Calu3 (cell line): ENCODE measurements at regions not wholly inside any gene's neighbourhood (a gene's known extent, or its start where the extent isn't known, plus 50 kb on each side); places are given as distances from the start of the nearest gene placed in this dataset.

Source experiments
- BruUV-seq: library from RNA; stranded (reverse); fragments of 400-500 nt; replicated peaks from 2 replicates; lab custom pipeline; 2021; lab: Mats Ljungman, UMichigan
- CTCF ChIA-PET: fragments of 300-600 bp; sonication (Branson Sonifier 250); formaldehyde crosslinking; loops from one replicate; lab custom pipeline; 2022; ENCODE audit warnings: antibody characterized with exemption; lab: Charles Lee
- DNase-seq: peaks from one replicate; pipeline ENCODE4 v3.0.0; 2022
- H3K27ac Mint-ChIP-seq: one replicate; pipeline ENCODE4 v1.8.0; 2022; ENCODE audit warnings: mixed read lengths; ENCODE audit not compliant: unreplicated experiment
- H3K27me3 Mint-ChIP-seq: one replicate; pipeline ENCODE4 v1.8.0; 2022; ENCODE audit warnings: mixed read lengths; ENCODE audit not compliant: unreplicated experiment
- H3K36me3 Mint-ChIP-seq: one replicate; pipeline ENCODE4 v1.8.0; 2022; ENCODE audit warnings: mild to moderate bottlenecking, moderate library complexity, mixed read lengths; ENCODE audit not compliant: insufficient read depth, unreplicated experiment
- H3K4me1 Mint-ChIP-seq: one replicate; pipeline ENCODE4 v1.8.0; 2022; ENCODE audit warnings: mild to moderate bottlenecking, low read depth, mixed read lengths; ENCODE audit not compliant: unreplicated experiment
- H3K4me3 Mint-ChIP-seq: one replicate; pipeline ENCODE4 v1.8.0; 2022; ENCODE audit warnings: mild to moderate bottlenecking, low read depth, moderate library complexity, mixed read lengths; ENCODE audit not compliant: unreplicated experiment
- H3K9me3 Mint-ChIP-seq: one replicate; pipeline ENCODE4 v1.8.0; 2022; ENCODE audit warnings: low read depth, mixed read lengths; ENCODE audit not compliant: unreplicated experiment
- intact Hi-C: fragments of 100-400 bp; cut with micrococcal nuclease; formaldehyde crosslinking; loops from one replicate; pipeline ENCODE4 v1.10.0; 2022; ENCODE audit not compliant: unreplicated experiment
- TF ChIP-seq, protein P1 (sequence below): fragments of 200-600 bp; IDR thresholded peaks from one replicate; pipeline ENCODE4 v1.8.0; 2022; ENCODE audit warnings: antibody characterized with exemption; ENCODE audit not compliant: unreplicated experiment

DNA sequence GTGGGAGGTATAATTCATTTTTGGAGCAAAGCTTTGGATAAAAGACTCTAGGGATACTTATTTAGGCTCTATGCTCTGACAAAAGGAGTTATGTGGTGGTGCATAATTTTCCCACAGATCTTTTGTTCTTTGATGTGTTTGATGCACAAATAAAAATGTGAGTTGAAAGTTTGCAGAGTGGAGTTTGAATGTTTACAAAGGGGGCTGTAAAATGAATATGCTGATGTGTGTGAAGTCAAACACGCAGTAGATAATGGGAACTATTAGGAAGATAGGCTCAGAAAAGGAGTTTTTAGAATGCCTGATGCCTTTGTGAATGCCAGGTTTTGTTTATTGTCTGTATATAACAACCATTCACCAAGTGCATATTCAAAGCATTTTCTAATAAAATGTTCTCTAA lies 545.0 kb upstream of the EPHA7 start:
- no TSS peak for BruUV-seq
- H3K4me1 Mint-ChIP-seq: no peaks in the 10 kb centered on the region
- no peak for DNase-seq
- H3K4me3 Mint-ChIP-seq: no peak overlapping the region
- peaks cover 6% of the 10 kb centered on the region for H3K9me3 Mint-ChIP-seq
- H3K27me3 Mint-ChIP-seq: no peaks in the 10 kb centered on the region
- H3K27ac Mint-ChIP-seq: no peak overlapping the region
- no peaks in the 10 kb centered on the region for H3K36me3 Mint-ChIP-seq
- TF ChIP-seq, protein P1, sequence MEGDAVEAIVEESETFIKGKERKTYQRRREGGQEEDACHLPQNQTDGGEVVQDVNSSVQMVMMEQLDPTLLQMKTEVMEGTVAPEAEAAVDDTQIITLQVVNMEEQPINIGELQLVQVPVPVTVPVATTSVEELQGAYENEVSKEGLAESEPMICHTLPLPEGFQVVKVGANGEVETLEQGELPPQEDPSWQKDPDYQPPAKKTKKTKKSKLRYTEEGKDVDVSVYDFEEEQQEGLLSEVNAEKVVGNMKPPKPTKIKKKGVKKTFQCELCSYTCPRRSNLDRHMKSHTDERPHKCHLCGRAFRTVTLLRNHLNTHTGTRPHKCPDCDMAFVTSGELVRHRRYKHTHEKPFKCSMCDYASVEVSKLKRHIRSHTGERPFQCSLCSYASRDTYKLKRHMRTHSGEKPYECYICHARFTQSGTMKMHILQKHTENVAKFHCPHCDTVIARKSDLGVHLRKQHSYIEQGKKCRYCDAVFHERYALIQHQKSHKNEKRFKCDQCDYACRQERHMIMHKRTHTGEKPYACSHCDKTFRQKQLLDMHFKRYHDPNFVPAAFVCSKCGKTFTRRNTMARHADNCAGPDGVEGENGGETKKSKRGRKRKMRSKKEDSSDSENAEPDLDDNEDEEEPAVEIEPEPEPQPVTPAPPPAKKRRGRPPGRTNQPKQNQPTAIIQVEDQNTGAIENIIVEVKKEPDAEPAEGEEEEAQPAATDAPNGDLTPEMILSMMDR: no peak
- CTCF ChIA-PET: interaction anchor here (0.7 kb wide), 1 partner anchor 185 kb away, joined by 3 read pairs; no protein-coding TSS in a partner anchor
- intact Hi-C loops: no loop called here

DNA sequence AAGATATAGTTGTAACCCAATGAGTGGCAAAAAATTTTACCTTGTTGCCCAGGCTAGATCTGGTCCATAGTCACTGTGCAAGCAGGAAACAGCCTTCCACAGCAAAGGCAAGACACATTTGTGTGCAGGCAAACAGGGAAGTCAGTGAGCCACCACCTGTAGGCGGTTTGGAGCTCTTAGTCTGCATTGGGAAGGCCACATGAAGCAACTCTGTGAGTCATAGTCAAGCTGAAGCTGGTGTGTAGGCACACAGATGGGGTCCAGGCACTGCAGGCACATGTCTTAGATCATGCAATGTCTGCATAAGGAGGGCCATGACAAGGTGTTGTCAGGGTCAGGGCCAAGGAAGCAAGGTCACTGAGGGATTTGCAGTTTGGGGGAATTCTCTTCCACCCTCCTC lies 543.2 kb upstream of the EPHA7 start:
- H3K36me3 Mint-ChIP-seq: no peaks in the 10 kb centered on the region
- no peak overlapping the region for H3K27ac Mint-ChIP-seq
- no peak overlapping the region for H3K4me3 Mint-ChIP-seq
- TF ChIP-seq, protein P1: no peak
- H3K4me1 Mint-ChIP-seq: no peaks in the 10 kb centered on the region
- CTCF ChIA-PET: no interaction called here
- no peaks in the 10 kb centered on the region for H3K27me3 Mint-ChIP-seq
- no peak for DNase-seq
- peaks cover 7% of the 10 kb centered on the region for H3K9me3 Mint-ChIP-seq
- no TSS peak for BruUV-seq
- intact Hi-C loops: no loop called here

DNA sequence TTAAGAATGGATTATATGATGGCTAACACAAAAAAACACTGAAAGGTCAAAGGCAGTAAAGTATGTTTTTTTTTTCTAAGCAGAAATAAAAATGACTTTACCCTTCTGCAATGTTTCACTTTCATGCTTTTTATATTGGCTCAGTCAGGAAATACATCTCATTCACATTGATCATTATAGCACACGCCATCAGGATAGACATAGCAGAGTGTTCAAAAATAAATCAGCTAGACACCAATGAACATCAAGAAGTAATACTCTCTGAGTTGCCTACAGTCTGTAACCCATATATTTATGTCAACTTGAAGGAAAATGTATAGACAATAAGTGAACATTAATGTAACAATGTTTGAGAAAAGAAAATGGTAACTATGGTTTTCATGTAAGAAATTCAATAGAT lies 535.2 kb upstream of the EPHA7 start:
- intact Hi-C loops: no loop called here
- no peak for DNase-seq
- Mint-ChIP-seq H3K9me3 (peaks cover 8% of the 10 kb centered on the region), H3K4me1 (no peaks in the 10 kb centered on the region), H3K4me3 (no peak overlapping the region), H3K27me3 (no peaks in the 10 kb centered on the region), H3K36me3 (no peaks in the 10 kb centered on the region), H3K27ac (no peak overlapping the region)
- TF ChIP-seq, protein P1: no peak
- no TSS peak for BruUV-seq
- CTCF ChIA-PET: no interaction called here

DNA sequence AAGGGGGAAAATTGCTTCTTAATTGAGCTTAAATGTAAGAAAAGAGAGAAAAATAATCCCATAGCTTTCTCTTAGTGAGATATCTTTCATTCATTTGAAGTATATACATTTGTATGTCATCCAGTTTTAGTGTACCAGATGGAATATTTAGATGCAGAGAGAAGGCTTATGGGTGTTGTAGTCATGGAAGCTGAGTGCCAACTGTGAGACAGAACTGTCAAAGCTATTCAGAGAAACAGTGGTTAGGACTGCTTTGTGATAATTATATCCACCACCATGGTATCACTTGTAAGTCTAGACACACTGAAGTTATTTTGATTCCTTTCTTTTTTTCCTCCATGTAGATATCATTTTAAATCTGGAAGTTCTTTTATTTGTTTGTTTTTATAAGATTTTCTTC lies 524.3 kb upstream of the EPHA7 start:
- TF ChIP-seq, protein P1: no peak
- BruUV-seq: no TSS peak
- CTCF ChIA-PET: no interaction called here
- no peaks in the 10 kb centered on the region for H3K27me3 Mint-ChIP-seq
- H3K4me3 Mint-ChIP-seq: no peak overlapping the region
- no peaks in the 10 kb centered on the region for H3K4me1 Mint-ChIP-seq
- intact Hi-C loops: no loop called here
- DNase-seq: no peak
- no peaks in the 10 kb centered on the region for H3K36me3 Mint-ChIP-seq
- peaks cover 4% of the 10 kb centered on the region for H3K9me3 Mint-ChIP-seq
- H3K27ac Mint-ChIP-seq: no peak overlapping the region
